ENCODE measurements at regions not wholly inside any gene's neighbourhood (a gene's known extent, or its start where the extent isn't known, plus 50 kb on each side); places are given as distances from the start of the nearest gene placed in this dataset.

- H3K4me3 ChIP-seq (ENCODE audit: low read length) = no peak overlapping the region
- no peak for DNase-seq (ENCODE audit: low read depth)
- no peak for TF ChIP-seq CTCF (conservative IDR thresholded peaks at IDR 0.05; ENCODE audit: low read depth, low read length)
Measured at GRCh38 chr18:22057908-22058527, 111.4 kb upstream of the GATA6 start.

- no peak for DNase-seq (ENCODE audit: low read depth)
- H3K4me3 ChIP-seq (ENCODE audit: low read length) = no peak overlapping the region
- no peak for TF ChIP-seq CTCF (conservative IDR thresholded peaks at IDR 0.05; ENCODE audit: low read depth, low read length)
Measured at GRCh38 chr18:22060361-22060760, 109.0 kb upstream of the GATA6 start.

GRCh38 chr18:22063102-22063501 lies 106.3 kb upstream of the GATA6 start:
- no peak for TF ChIP-seq CTCF (conservative IDR thresholded peaks at IDR 0.05; ENCODE audit: low read depth, low read length)
- H3K4me3 ChIP-seq (ENCODE audit: low read length) = no peak overlapping the region
- no peak for DNase-seq (ENCODE audit: low read depth)

GRCh38 chr18:22063672-22064071 lies 105.7 kb upstream of the GATA6 start:
- no peak overlapping the region for H3K4me3 ChIP-seq (ENCODE audit: low read length)
- no peak for TF ChIP-seq CTCF (conservative IDR thresholded peaks at IDR 0.05; ENCODE audit: low read depth, low read length)
- no peak for DNase-seq (ENCODE audit: low read depth)

GRCh38 chr18:22064581-22064980 lies 104.8 kb upstream of the GATA6 start:
- no peak overlapping the region for H3K4me3 ChIP-seq (ENCODE audit: low read length)
- no peak for TF ChIP-seq CTCF (conservative IDR thresholded peaks at IDR 0.05; ENCODE audit: low read depth, low read length)
- no peak for DNase-seq (ENCODE audit: low read depth)

GRCh38 chr18:22065311-22065710 lies 104.1 kb upstream of the GATA6 start:
- no peak for DNase-seq (ENCODE audit: low read depth)
- H3K4me3 ChIP-seq (ENCODE audit: low read length) = no peak overlapping the region
- no peak for TF ChIP-seq CTCF (conservative IDR thresholded peaks at IDR 0.05; ENCODE audit: low read depth, low read length)

GRCh38 chr18:22066083-22066485 lies 103.3 kb upstream of the GATA6 start:
- TF ChIP-seq CTCF (conservative IDR thresholded peaks at IDR 0.05; ENCODE audit: low read depth, low read length) = no peak
- H3K4me3 ChIP-seq (ENCODE audit: low read length) = no peak overlapping the region
- no peak for DNase-seq (ENCODE audit: low read depth)
